ENCODE measurements at regions not wholly inside any gene's neighbourhood (a gene's known extent, or its start where the extent isn't known, plus 50 kb on each side); places are given as distances from the start of the nearest gene placed in this dataset.

DNA sequence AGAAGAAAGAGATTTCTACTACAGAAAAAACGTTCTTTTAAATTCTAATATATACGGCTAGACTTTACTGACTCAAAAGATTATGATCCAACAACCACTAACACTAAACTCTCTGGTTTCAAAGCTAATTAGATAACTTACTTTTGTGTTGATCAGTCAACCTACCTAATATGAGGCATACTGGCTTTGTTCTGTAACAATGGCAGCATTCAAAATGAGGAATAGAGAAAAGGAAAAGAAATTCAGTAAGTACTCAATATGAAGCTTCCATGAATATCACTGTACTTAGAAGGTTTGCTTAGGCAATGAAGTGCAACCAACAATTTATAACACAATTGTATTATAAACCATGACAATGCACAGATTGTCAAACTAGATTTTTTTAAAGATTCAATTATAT, 430.5 kb upstream of the PMFBP1 start:
- Histone ChIP-seq H3K27me3 (ENCODE audit: insufficient read depth, poor library complexity, severe bottlenecking) (no peaks in the 10 kb centered on the region), H3K27ac (replicated peaks) (no peak overlapping the region), H3K4me3 (replicated peaks; ENCODE audit: insufficient read depth, low read length) (no peak overlapping the region)
- DNase-seq (ENCODE audit: low read depth in 1 of 2, low spot score in 1 of 2): no peak
- TF ChIP-seq POLR2AphosphoS5 (IDR thresholded peaks at IDR 0.05; ENCODE audit: low read depth) (no peak), GABPA (IDR thresholded peaks at IDR 0.05; ENCODE audit: low read depth) (no peak), SPI1 (IDR thresholded peaks at IDR 0.05; ENCODE audit: borderline replicate concordance, low read depth) (no peak)
- TF ChIP-seq, protein P1, sequence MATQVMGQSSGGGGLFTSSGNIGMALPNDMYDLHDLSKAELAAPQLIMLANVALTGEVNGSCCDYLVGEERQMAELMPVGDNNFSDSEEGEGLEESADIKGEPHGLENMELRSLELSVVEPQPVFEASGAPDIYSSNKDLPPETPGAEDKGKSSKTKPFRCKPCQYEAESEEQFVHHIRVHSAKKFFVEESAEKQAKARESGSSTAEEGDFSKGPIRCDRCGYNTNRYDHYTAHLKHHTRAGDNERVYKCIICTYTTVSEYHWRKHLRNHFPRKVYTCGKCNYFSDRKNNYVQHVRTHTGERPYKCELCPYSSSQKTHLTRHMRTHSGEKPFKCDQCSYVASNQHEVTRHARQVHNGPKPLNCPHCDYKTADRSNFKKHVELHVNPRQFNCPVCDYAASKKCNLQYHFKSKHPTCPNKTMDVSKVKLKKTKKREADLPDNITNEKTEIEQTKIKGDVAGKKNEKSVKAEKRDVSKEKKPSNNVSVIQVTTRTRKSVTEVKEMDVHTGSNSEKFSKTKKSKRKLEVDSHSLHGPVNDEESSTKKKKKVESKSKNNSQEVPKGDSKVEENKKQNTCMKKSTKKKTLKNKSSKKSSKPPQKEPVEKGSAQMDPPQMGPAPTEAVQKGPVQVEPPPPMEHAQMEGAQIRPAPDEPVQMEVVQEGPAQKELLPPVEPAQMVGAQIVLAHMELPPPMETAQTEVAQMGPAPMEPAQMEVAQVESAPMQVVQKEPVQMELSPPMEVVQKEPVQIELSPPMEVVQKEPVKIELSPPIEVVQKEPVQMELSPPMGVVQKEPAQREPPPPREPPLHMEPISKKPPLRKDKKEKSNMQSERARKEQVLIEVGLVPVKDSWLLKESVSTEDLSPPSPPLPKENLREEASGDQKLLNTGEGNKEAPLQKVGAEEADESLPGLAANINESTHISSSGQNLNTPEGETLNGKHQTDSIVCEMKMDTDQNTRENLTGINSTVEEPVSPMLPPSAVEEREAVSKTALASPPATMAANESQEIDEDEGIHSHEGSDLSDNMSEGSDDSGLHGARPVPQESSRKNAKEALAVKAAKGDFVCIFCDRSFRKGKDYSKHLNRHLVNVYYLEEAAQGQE (IDR thresholded peaks at IDR 0.05; ENCODE audit: insufficient replicate concordance, low read depth): no peak
- TF ChIP-seq, protein P2, sequence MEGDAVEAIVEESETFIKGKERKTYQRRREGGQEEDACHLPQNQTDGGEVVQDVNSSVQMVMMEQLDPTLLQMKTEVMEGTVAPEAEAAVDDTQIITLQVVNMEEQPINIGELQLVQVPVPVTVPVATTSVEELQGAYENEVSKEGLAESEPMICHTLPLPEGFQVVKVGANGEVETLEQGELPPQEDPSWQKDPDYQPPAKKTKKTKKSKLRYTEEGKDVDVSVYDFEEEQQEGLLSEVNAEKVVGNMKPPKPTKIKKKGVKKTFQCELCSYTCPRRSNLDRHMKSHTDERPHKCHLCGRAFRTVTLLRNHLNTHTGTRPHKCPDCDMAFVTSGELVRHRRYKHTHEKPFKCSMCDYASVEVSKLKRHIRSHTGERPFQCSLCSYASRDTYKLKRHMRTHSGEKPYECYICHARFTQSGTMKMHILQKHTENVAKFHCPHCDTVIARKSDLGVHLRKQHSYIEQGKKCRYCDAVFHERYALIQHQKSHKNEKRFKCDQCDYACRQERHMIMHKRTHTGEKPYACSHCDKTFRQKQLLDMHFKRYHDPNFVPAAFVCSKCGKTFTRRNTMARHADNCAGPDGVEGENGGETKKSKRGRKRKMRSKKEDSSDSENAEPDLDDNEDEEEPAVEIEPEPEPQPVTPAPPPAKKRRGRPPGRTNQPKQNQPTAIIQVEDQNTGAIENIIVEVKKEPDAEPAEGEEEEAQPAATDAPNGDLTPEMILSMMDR (IDR thresholded peaks at IDR 0.05; ENCODE audit: insufficient read depth, low read length): no peak

DNA sequence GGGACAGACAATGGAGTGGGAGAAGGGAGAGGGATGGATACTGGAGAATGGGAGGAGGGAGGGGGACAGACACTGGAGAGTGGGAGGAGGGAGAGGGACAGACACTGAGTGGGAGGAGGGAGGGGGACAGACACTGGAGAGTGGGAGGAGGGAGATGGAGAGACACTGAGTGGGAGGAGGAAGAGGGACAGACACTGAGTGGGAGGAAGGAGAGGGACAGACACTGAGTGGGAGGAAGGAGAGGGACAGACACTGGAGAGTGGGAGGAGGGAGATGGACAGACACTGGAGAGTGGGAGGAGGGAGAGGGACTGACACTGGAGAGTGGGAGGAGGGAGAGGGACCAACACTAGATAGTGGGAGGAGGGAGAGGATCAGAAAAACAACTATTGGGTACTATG, 426.7 kb upstream of the PMFBP1 start:
- no peak overlapping the region for H3K4me3 ChIP-seq (replicated peaks; ENCODE audit: insufficient read depth, low read length)

DNA sequence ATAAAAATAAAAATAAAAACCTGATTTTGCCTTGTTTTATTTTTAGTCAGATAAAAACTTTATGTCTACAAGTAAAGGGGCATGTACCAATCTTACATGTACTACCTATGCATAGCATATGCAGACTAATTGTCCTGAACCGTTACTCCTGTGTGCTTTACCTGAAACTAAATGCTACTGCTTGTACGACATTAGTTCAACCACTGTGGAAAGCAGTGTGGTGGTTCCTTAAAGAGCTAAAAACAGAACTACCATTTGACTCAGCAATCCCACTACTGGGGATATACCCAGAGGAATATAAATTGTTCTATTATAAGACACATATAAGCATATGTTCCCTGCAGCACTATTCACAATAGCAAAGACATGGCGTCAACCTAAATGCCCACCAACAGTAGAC, 426.0 kb upstream of the PMFBP1 start:
- Histone ChIP-seq H3K27ac (replicated peaks) (no peak overlapping the region), H3K4me3 (replicated peaks; ENCODE audit: insufficient read depth, low read length) (no peak overlapping the region), H3K27me3 (ENCODE audit: insufficient read depth, poor library complexity, severe bottlenecking) (no peaks in the 10 kb centered on the region)
- TF ChIP-seq, protein P1 (IDR thresholded peaks at IDR 0.05; ENCODE audit: insufficient replicate concordance, low read depth): no peak
- TF ChIP-seq SPI1 (IDR thresholded peaks at IDR 0.05; ENCODE audit: borderline replicate concordance, low read depth) (no peak), GABPA (IDR thresholded peaks at IDR 0.05; ENCODE audit: low read depth) (no peak), POLR2AphosphoS5 (IDR thresholded peaks at IDR 0.05; ENCODE audit: low read depth) (no peak)
- TF ChIP-seq, protein P2 (IDR thresholded peaks at IDR 0.05; ENCODE audit: insufficient read depth, low read length): no peak
- DNase-seq (ENCODE audit: low read depth in 1 of 2, low spot score in 1 of 2): no peak

More for the DNA sequence above, 426.7 kb upstream of the PMFBP1 start:
- TF ChIP-seq POLR2AphosphoS5 (IDR thresholded peaks at IDR 0.05; ENCODE audit: low read depth): no peak
- TF ChIP-seq GABPA (IDR thresholded peaks at IDR 0.05; ENCODE audit: low read depth): no peak
- no peak for TF ChIP-seq SPI1 (IDR thresholded peaks at IDR 0.05; ENCODE audit: borderline replicate concordance, low read depth)
- TF ChIP-seq, protein P2 (IDR thresholded peaks at IDR 0.05; ENCODE audit: insufficient read depth, low read length): no peak
- TF ChIP-seq, protein P1 (IDR thresholded peaks at IDR 0.05; ENCODE audit: insufficient replicate concordance, low read depth): no peak
- no peak for DNase-seq (ENCODE audit: low read depth in 1 of 2, low spot score in 1 of 2)
- Histone ChIP-seq H3K27me3 (ENCODE audit: insufficient read depth, poor library complexity, severe bottlenecking) (no peaks in the 10 kb centered on the region), H3K27ac (replicated peaks) (no peak overlapping the region)

All from HL-60 (cell line).